ENCODE measurements at regions not wholly inside any gene's neighbourhood (a gene's known extent, or its start where the extent isn't known, plus 50 kb on each side); places are given as distances from the start of the nearest gene placed in this dataset.

DNA sequence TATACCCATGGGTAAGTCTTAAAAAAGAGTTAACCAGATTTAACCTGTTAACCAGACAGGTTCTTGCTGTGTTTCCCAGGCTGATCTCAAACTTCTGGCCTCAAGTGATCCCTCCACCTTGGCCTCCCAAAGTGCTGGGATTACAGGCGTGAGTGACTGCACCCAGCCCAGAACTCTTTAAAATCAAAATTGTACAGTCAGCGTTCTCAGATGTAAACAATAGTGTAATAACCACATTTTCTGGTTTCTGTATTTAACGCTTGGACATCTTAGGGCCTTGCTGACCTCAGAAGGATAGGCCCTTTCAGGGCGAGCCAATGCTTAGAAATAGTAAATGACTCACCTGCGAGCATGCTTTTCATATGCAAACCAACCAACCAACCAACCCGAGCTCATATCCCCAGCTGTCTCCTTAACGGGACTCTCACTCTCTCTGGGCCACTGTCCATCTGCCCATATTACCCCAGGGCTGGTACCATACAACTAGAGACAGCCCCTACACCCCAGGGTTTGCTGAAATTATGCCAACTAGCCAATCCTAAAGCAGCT lies 415.0 kb upstream of the XYLT1 start:
- DNase-seq (ENCODE audit: low spot score) (no peak), FAIRE-seq (no peak)

DNA sequence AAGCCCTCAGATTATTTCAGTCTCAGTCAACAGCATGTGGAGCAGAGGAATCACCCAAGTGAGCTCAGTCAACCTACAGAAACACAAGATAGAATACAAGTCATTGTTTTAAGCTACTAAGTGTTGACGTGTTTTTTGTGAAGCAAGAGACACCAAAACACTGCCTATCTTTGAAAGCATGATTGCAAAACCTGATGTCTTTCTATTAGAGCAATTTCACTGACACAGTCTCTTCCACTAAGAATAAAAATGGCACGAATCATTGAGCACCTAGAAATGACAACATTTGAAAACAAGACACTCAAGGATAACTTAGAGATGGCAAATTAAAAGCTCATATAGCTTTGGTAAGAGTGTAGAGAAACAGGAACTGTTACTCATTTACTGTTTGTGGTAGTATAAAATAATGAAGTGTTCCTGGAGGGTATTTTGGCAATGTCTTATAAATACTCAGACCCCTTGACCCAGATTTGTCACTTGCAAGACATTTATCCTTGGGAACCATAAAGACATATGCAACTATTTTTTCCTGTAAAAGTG lies 407.1 kb upstream of the XYLT1 start:
- DNase-seq (ENCODE audit: low spot score): no peak
- no peak for FAIRE-seq

DNA sequence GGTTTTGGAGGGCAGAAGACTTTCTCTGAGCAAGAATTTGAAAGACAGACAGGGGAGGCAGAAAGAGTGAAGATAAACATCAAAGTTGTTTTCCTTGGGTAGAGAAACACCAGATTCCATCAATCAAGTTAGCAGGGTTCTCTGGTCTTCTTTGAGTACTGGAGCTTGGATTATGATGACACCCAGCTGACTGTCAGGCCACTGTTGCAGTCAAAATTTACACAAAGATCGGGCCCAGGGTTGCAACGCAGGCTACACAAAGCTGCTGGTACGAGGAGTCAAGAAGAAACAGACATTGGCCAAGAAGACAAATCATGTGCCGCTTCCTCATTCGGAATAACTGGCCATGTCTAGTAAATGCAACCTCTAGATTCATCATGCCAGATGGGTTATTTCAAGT lies 396.2 kb upstream of the XYLT1 start:
- no peak for FAIRE-seq
- no peak for DNase-seq (ENCODE audit: low spot score)

DNA sequence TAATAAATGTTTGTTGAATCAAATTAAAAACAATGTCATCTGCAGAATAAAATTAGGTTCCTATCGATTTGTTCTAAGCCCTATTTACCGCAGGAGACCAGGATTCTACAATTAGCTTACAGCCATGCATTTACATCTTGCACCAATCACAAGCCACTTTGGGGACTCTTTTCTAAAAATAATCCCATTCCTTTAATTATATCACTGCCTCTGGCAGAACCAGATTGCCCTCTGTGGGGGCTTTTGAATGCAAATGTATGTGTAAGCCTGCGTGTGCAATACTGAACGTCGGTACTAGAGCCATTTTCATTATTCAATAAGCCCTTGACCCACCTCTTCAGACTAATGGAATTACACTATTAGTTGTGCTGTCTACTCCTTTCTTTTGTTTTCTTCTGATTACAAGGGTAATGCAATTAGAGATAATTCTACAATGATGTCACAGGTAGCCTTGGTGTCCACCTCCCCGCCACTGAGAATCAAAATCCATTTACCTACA lies 391.3 kb upstream of the XYLT1 start:
- no peak for FAIRE-seq
- DNase-seq (ENCODE audit: low spot score): no peak

DNA sequence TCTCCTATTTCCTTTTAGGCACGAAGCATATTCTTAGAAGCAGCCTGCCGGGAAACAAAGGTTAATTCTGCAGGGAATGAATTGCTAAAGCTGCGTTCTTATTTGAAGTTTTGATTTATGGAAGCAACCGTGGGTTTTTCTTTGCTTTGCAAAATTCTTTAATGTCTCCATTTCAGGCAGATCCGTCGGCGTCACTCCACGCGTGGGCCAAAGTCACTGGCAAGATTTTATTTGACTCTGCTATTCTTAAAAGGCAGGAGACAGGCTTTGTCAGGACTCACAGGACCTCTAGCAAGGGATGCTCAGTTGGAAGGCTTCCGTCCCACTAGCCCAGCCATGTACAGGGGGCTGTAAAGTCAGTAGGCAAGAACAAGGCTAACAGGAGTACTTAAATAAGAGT lies 387.3 kb upstream of the XYLT1 start:
- DNase-seq (ENCODE audit: low spot score) (no peak), FAIRE-seq (no peak)

DNA sequence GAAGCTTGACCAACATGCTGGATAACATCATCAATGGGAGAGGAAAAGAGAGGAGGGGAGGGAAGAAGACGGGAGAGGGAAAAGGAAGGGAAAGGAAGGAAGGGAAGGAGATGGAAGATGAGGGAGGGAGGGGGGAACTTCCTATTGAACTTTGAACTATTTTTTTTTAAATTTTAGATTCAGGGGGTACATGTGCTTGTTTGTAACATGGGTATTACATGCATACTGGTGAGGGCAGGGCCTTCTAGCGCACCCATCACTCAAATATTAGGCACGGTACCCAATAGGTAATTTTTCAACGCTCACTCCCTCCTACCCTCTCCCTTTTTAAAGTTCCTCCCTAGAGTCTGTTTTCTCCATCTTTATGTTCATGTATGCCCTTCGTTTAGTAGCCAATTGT lies 383.2 kb upstream of the XYLT1 start:
- no peak for FAIRE-seq
- DNase-seq (ENCODE audit: low spot score): no peak

DNA sequence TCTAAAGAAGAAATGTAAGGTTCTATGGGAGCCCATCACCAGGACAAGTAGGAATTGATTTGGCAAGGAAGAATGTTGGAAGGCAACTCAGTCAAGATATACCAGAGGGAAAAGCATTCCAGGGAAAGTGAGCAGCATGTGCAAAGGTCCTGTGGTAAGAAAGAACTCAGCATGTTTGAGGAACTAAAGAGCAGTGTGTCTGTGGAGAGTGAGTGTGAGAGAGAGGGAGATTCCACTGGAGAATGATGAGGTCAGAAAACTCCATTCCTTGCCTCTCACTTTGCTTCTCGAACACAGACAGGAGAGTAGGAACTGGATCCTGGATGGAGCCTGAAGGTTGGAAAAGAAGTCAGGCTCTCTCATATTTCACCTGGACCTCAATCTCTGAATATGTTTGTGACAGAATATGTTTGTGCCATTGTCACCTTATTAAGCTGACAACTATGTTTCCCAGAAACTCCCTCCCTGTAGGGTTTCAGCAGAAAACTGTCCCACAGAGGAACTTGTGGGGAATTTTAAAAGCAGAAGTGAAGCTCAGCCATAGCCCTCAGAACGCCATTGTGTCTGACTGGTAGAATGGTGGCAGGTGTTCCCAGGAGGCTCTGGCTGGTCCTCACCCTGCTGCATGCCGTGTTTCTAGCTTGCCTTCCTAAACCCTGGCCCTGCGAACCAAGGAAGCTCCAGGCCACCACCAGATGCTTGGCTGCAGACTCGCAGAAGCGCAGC lies 382.4 kb upstream of the XYLT1 start:
- no peak for DNase-seq (ENCODE audit: low spot score)
- FAIRE-seq: no peak

DNA sequence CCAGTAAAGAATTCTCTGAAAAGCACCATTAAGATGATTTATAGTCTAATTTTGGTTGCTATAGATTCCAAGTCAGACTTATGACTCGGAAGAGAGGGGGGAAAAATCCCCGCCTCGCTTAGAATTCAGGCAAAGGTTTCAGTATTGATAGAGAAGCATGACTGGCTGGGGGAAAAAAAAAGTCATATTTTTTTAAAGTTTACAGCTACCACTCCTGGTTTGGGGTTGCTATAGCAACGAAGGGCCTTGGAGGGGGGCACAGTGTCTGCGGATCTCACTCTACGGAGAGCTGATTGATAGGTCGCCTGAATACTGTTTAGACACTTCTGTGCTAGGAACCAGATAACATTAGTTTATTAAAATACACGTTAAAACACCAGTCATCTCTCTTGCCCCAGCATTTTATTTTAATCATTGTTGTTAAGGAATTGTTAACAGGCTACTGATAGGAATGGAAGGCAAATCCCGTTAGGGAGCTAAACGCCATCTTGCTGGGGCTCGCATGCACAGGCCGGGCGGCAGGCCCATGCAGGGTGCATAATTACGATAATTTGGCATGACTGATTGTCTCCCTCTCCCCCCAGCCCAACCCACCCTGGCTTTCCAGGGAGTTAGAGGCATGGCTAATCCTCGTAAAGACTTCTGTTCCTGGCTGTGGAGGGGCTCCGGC lies 380.0 kb upstream of the XYLT1 start:
- no peak for FAIRE-seq

DNA sequence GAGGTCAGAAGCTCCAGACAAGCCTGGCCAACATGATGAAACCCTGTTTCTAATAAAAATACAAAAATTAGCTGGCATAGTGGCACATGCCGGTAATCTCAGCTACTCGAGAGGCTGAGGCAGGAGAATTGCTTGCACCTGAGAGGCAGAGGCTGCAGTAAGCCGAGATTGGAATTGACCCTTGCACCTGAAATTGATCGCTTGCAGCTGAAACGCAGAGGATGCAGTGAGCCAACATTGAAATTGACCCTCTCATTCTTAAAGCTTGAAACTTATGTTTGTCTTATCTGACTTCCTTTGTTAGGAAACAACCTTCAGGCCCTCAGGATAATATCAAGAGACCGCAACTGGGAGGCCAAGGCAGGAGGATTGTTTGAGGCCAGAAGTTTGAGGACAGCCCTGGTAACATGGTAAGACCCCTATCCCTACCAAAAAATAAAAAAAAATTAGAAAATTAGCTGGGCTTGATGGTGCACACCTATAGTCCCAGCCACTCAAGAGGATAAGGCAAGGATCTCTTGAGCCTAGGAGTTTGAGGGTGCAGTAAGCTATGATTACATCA lies 376.6 kb upstream of the XYLT1 start:
- FAIRE-seq: no peak
- no peak for DNase-seq (ENCODE audit: low spot score)

More for the DNA sequence above, 380.0 kb upstream of the XYLT1 start:
- DNase-seq (ENCODE audit: low spot score): no peak

DNA sequence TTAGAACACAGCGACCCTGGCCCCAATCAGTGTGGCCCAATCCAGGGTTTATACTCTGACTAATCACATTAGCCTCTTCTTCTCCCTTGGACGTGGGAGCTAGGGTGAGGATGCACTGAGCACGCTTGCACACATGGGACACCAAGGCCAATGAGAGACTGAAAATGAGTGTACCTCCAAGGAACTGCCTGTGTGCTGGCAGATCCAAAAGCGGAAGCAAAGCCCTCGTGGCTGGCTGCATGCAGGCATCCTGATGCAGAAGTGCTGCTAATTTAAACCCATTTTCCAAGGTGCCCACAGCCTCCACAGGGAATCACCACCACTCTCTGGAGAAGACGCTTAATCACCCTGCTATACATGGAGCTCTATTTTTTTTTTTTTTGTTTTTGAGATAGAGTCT lies 375.3 kb upstream of the XYLT1 start:
- FAIRE-seq (no peak), DNase-seq (ENCODE audit: low spot score) (no peak)

DNA sequence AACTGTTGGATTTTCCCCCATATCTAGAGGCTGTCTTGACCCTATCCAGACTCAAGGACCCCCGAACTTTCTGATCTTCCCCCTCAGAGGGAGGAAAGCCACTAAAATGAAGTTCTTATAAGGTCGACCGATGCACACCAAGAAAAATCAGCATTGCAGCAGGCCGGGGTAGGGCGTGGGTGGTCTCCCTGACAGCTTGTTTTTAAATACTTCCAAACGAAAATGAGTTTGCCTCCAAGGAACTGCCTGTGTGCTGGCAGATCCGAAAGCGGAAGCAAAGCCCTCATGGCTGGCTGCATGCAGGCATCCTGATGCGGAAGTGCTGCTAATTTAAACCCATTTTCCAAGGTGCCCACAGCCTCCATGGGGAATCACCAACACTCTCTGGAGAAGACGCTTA lies 374.3 kb upstream of the XYLT1 start:
- FAIRE-seq (no peak), DNase-seq (ENCODE audit: low spot score) (no peak)

DNA sequence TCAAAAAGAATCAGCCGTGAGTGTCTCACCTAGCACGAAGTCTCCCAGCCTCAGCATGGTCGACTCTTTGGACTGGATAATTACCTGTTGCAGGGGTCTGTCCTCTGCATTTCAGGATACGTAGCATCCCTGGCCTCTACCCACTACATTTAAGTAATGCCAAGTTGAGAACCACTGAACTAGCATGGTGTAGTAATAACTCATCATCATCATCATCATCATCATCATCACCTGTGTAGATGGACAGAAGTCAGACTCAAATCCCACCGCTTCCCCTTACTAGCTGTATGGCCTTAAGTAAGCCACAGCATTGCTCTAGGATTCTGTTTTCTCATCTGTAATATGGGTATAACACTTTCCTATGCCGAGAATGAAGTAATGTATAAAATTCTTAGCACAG lies 373.1 kb upstream of the XYLT1 start:
- DNase-seq (ENCODE audit: low spot score): no peak
- FAIRE-seq: no peak

DNA sequence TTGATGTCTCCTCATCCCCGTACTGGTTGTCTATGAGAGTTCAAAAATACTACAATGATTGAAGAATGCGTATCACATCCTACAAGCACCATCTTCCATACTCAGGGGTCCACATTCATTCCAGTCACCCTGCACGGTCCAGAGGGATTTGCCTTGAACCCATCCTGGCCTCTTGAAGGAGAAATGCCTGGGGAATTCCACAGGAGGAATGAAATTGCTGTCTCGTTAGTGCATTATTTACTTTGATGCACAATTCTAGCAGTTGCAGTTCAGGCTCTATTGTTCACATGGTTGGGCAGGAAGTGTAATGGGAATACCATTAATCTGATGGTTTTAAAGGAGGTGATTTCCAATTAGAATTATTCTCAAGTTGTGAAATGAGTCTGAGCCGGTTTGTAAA lies 369.1 kb upstream of the XYLT1 start:
- no peak for DNase-seq (ENCODE audit: low spot score)

DNA sequence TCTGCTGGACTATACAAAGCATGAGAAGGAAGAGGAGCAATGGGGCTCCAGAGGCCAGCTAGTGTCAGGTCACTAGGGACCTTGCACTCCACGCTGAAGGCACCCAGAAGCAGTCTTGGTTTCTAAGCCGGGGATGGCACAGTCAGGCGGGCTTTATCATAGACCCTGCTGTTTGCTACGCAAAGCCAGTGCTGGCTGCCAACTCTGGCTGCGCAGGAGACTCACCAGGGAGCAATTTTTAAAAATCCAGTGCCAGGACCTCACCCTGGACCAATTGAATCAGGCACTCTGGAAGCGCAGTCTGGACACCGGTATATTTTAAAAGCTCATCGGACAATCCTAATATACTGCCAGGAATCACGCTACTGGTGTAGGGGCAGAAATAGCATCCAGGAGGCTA lies 368.5 kb upstream of the XYLT1 start:
- FAIRE-seq: no peak

More for the DNA sequence above, 369.1 kb upstream of the XYLT1 start:
- no peak for FAIRE-seq

DNA sequence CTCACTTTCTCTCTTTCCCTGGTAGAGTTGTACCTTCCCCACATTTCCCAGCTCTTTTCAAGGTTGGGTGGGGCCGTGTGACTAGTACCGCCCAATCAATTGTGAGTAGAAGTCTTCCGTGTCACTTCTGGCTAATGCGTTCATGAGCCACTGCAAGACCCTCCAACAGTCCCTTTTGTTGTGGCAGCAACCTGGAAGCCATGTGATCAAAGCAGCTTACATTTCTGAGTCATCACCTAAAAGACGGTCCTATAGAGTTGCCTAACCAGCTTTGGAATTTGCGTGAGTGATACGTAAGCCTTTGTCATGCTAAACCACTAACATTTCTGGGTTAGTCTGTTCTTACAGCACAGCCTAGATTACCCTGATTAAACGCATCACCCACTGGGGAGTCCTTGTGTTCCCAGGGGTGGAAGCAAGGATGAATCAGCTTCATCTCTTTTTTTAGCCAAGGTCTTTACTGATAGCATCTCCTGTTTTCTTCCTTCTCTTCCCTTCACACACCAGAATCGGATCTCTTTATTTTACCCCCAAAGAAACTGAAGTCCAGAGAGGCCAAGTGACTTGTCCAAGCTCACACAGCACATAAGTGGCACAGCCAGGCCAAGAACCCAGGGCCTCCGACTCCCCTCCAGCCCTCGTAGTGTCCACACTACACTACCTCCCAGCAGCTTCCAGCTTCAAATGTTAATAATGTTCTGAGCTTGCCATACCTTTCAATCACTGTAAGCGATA lies 366.3 kb upstream of the XYLT1 start:
- DNase-seq (ENCODE audit: low spot score): peak; percentile 66
- no peak for FAIRE-seq

More for the DNA sequence above, 368.5 kb upstream of the XYLT1 start:
- no peak for DNase-seq (ENCODE audit: low spot score)

DNA sequence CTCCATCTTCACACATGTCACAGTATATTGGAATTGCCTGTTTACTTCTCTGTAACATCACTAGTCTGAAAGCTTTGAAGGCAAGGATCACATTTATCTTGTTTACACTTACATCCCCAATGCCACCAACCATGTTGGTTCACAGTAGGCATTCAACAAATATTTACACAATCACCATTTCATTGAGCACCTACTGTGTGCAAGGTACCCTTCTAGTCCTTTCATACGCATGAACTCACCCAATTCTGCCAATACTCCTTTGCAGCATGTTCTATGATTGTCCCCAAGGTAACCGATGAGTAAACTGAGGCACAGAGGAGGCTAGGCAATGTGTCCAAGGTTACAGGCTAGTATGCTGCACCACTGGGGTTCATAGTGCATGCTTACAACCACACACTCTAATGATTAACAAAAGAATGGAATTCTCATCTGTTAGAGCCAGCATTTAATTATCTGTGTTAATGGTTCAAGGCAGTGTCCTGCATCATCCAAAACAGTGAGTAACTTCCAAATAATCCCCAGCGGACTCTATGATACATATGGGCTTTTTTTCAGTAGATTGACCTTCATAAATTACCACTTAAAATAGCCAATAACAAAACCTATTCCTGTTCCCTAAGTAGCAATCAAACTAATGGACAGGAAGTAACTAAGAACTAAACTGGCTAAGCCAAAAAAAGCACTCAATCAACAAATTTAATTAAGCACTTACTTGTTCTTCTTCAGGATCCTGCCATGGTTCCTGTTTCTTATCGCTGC lies 364.5 kb upstream of the XYLT1 start:
- no peak for FAIRE-seq
- no peak for DNase-seq (ENCODE audit: low spot score)

DNA sequence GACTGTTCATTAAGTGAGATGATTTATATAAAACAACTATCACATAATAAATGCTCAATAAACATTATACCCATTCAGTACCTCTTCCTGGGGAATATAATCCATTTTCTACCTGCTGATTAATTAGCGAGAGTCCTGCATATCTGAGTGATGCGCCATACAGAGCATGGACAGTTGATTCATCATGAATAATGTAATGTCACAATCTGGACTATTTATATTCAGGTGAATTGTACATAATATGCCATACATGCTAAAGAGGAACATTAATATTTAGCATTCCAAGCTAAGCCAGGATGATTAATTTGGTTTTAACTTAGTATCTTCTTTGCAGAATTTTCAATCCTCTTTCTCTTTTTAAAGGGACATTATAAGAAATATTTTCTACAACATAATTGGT lies 362.0 kb upstream of the XYLT1 start:
- DNase-seq (ENCODE audit: low spot score) (no peak), FAIRE-seq (no peak)

DNA sequence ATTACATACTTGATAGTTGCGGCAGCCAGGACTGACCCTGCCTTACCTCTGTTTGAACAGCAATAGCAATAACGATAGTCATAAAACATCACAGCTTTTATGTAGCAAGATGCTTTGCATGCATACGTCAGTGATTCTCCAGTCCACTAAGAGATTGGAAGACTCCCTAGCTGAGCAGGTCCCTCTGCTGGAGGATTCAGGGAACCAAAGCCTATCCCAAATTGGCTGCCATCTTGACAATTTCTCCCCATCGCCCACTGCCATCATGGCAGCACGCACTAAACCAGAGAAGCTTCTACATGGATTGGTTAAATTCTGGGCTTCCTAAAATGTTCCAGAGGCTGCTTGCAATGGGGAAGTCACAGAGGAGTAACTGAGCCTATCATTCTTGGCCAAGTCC lies 360.6 kb upstream of the XYLT1 start:
- FAIRE-seq (no peak), DNase-seq (ENCODE audit: low spot score) (no peak)

DNA sequence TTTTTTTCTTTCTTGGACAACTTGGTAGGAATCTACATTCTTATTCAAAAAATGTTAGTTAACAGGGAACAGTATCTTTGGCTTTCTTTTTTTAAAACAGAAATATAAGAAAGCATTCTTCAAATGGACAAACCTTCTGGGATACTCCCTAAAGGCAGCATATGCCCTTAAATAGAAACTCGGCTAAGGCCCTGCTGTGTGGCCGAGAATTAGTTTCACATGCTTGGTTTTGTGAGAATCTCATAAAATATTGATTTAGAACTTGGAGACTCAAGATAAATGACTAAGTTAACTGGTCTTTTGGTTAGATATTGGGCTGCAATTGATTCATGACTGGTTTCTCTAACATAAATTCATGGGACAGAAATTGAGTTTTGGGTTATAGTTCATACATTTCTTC lies 359.9 kb upstream of the XYLT1 start:
- FAIRE-seq: no peak
- no peak for DNase-seq (ENCODE audit: low spot score)

DNA sequence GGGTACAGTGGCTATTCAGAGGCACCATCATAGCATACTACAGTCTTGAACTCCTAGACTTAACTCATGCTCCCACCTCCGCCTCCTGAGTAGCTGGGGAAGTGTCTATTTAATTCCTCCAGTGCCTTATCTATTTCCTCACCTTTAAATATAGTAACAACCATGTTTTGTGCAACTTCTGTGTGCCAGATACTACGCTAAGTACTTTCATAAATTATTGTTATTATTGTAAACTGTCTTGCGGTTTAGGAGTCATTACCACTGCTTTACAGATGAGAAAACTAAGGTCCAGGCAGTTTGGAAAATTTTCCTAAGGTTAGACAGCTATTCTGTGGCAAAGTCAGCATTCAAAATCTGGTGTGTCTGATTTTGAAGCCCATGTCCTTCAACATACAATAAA lies 359.1 kb upstream of the XYLT1 start:
- DNase-seq (ENCODE audit: low spot score) (no peak), FAIRE-seq (no peak)

DNA sequence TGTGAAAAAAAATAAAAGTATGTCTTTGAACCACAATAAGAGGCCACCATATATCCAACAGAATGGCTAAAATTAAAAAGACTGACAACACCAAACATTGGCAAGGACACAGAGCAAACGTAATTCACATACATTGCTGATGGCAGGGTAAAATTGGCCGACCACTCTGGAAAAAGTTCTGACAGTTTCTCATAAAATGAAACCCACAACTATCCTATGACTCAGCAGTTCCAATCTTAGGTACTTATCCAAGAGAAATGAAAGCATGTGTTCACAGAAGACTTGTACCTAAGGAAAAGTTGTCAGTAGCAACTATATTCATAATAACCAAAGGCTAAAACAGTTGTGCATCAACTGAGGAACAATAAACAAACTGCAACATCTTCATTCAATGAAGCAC lies 357.3 kb upstream of the XYLT1 start:
- DNase-seq (ENCODE audit: low spot score) (peak; percentile 17), FAIRE-seq (no peak)

All from urothelium cell line (cell line).